ENCODE measurements at regions not wholly inside any gene's neighbourhood (a gene's known extent, or its start where the extent isn't known, plus 50 kb on each side); places are given as distances from the start of the nearest gene placed in this dataset.

DNA sequence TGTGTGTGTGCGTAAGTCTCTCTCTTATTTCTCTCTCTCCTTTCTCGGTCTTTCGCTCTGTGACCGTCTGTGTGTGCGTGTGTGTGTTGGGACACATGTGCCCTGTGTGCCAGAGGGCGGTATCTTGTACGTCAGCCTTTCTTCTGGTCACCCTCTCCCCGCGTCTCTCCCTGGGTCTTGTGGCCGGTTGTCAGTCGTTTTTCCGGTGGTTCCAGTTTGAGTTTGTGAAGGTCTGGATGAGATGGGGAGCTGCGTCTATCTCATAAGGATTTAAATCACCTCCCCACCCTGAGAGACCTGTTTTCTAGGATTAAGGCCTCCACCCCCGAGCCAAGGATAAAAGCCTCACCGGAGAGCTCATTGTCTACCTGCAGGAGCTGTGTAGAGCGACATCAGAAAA, 295.5 kb upstream of the ZNF337 start:
- H3K36me3 ChIP-seq (ENCODE audit: control insufficient read depth in 4 of 4, insufficient read depth in 3 of 4, low read depth in 1 of 4, low read length in 3 of 4), result no peaks in the 10 kb centered on the region
- no peak overlapping the region for H3K4me3 ChIP-seq (ENCODE audit: low read depth in 1 of 3, low read length in 3 of 3)
- H3K4me1 ChIP-seq (ENCODE audit: control insufficient read depth in 4 of 4, insufficient read depth in 4 of 4, low read length in 3 of 4), result peaks cover 0 to 2% (median under 1%) of the 10 kb centered on the region in 4 donors
- TF ChIP-seq, protein P1, sequence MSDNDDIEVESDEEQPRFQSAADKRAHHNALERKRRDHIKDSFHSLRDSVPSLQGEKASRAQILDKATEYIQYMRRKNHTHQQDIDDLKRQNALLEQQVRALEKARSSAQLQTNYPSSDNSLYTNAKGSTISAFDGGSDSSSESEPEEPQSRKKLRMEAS (IDR thresholded peaks at IDR 0.05), result no peak
- TF ChIP-seq FOXA1 (IDR thresholded peaks at IDR 0.05) (no peak), EGR1 (IDR thresholded peaks at IDR 0.05; ENCODE audit: low read depth in 2 of 2) (no peak), YY1 (IDR thresholded peaks at IDR 0.05) (no peak), JUND (IDR thresholded peaks at IDR 0.05) (no peak), NR2F2 (IDR thresholded peaks at IDR 0.05) (no peak), FOXA2 (IDR thresholded peaks at IDR 0.05) (no peak), HNF4A (conservative IDR thresholded peaks at IDR 0.05) (no peak), SP1 (IDR thresholded peaks at IDR 0.05) (no peak), RXRA (IDR thresholded peaks at IDR 0.05) (no peak), GABPA (IDR thresholded peaks at IDR 0.05 in 1 of 2, conservative IDR thresholded peaks at IDR 0.05 in 1 of 2) (no peak), HNF4G (IDR thresholded peaks at IDR 0.05) (no peak), TAF1 (conservative IDR thresholded peaks at IDR 0.05) (no peak)
- TF ChIP-seq, protein P2, sequence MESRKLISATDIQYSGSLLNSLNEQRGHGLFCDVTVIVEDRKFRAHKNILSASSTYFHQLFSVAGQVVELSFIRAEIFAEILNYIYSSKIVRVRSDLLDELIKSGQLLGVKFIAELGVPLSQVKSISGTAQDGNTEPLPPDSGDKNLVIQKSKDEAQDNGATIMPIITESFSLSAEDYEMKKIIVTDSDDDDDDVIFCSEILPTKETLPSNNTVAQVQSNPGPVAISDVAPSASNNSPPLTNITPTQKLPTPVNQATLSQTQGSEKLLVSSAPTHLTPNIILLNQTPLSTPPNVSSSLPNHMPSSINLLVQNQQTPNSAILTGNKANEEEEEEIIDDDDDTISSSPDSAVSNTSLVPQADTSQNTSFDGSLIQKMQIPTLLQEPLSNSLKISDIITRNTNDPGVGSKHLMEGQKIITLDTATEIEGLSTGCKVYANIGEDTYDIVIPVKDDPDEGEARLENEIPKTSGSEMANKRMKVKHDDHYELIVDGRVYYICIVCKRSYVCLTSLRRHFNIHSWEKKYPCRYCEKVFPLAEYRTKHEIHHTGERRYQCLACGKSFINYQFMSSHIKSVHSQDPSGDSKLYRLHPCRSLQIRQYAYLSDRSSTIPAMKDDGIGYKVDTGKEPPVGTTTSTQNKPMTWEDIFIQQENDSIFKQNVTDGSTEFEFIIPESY (IDR thresholded peaks at IDR 0.05), result no peak
- TF ChIP-seq, protein P3, sequence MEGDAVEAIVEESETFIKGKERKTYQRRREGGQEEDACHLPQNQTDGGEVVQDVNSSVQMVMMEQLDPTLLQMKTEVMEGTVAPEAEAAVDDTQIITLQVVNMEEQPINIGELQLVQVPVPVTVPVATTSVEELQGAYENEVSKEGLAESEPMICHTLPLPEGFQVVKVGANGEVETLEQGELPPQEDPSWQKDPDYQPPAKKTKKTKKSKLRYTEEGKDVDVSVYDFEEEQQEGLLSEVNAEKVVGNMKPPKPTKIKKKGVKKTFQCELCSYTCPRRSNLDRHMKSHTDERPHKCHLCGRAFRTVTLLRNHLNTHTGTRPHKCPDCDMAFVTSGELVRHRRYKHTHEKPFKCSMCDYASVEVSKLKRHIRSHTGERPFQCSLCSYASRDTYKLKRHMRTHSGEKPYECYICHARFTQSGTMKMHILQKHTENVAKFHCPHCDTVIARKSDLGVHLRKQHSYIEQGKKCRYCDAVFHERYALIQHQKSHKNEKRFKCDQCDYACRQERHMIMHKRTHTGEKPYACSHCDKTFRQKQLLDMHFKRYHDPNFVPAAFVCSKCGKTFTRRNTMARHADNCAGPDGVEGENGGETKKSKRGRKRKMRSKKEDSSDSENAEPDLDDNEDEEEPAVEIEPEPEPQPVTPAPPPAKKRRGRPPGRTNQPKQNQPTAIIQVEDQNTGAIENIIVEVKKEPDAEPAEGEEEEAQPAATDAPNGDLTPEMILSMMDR (IDR thresholded peaks at IDR 0.05; ENCODE audit: low read depth, low read length, missing input control), result no peak
- TF ChIP-seq, protein P4, sequence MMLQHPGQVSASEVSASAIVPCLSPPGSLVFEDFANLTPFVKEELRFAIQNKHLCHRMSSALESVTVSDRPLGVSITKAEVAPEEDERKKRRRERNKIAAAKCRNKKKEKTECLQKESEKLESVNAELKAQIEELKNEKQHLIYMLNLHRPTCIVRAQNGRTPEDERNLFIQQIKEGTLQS (IDR thresholded peaks at IDR 0.05), result no peak
- H3K27ac ChIP-seq (ENCODE audit: low read depth in 1 of 2, low read length in 2 of 2), result no peak overlapping the region
- no peaks in the 10 kb centered on the region for H3K27me3 ChIP-seq (ENCODE audit: control insufficient read depth in 4 of 4, insufficient read depth in 4 of 4, low read length in 3 of 4)
- DNase-seq (ENCODE audit: low spot score), result no peak
- no peaks in the 10 kb centered on the region for H3K9me3 ChIP-seq (ENCODE audit: control insufficient read depth in 4 of 4, low read length in 3 of 4)
- H3K9ac ChIP-seq (ENCODE audit: low read depth in 1 of 2, low read length in 2 of 2), result no peak overlapping the region
- WGBS, result 84% methylated on average over 16 of the region's 16 CpGs

DNA sequence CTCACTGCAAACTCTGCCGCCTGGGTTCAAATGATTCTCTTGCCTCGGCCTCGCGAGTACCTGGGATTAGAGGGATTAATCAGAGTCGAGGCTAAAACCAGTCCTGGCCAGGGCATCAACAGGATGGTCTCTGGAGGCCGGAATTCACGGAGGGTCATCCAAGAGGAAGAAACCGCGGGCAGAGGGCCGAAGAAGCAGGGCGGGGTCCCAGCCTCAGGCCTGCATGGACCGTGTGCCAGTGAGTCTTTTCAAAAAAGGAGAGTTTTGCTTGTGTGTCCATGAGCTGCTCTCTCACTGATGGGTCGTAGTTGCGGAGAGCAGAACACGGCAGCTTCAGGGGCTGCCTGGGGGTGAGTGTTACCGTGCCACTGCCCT, 295.1 kb upstream of the ZNF337 start:
- H3K27me3 ChIP-seq (ENCODE audit: control insufficient read depth in 4 of 4, insufficient read depth in 4 of 4, low read length in 3 of 4), result no peaks in the 10 kb centered on the region
- WGBS, result 91% methylated on average over 16 of the region's 16 CpGs
- H3K4me1 ChIP-seq (ENCODE audit: control insufficient read depth in 4 of 4, insufficient read depth in 4 of 4, low read length in 3 of 4), result peaks cover 0 to 4% (median 2%) of the 10 kb centered on the region in 4 donors
- no peak overlapping the region for H3K27ac ChIP-seq (ENCODE audit: low read depth in 1 of 2, low read length in 2 of 2)
- H3K9me3 ChIP-seq (ENCODE audit: control insufficient read depth in 4 of 4, low read length in 3 of 4), result no peaks in the 10 kb centered on the region
- DNase-seq (ENCODE audit: low spot score), result no peak
- H3K9ac ChIP-seq (ENCODE audit: low read depth in 1 of 2, low read length in 2 of 2), result no peak overlapping the region
- TF ChIP-seq, protein P5, sequence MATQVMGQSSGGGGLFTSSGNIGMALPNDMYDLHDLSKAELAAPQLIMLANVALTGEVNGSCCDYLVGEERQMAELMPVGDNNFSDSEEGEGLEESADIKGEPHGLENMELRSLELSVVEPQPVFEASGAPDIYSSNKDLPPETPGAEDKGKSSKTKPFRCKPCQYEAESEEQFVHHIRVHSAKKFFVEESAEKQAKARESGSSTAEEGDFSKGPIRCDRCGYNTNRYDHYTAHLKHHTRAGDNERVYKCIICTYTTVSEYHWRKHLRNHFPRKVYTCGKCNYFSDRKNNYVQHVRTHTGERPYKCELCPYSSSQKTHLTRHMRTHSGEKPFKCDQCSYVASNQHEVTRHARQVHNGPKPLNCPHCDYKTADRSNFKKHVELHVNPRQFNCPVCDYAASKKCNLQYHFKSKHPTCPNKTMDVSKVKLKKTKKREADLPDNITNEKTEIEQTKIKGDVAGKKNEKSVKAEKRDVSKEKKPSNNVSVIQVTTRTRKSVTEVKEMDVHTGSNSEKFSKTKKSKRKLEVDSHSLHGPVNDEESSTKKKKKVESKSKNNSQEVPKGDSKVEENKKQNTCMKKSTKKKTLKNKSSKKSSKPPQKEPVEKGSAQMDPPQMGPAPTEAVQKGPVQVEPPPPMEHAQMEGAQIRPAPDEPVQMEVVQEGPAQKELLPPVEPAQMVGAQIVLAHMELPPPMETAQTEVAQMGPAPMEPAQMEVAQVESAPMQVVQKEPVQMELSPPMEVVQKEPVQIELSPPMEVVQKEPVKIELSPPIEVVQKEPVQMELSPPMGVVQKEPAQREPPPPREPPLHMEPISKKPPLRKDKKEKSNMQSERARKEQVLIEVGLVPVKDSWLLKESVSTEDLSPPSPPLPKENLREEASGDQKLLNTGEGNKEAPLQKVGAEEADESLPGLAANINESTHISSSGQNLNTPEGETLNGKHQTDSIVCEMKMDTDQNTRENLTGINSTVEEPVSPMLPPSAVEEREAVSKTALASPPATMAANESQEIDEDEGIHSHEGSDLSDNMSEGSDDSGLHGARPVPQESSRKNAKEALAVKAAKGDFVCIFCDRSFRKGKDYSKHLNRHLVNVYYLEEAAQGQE (IDR thresholded peaks at IDR 0.05), result no peak
- TF ChIP-seq, protein P3 (IDR thresholded peaks at IDR 0.05; ENCODE audit: low read depth, low read length, missing input control), result no peak
- TF ChIP-seq TAF1 (conservative IDR thresholded peaks at IDR 0.05) (no peak), RAD21 (IDR thresholded peaks at IDR 0.05) (no peak), GABPA (IDR thresholded peaks at IDR 0.05 in 1 of 2, conservative IDR thresholded peaks at IDR 0.05 in 1 of 2) (no peak), YY1 (IDR thresholded peaks at IDR 0.05) (no peak), FOXA1 (IDR thresholded peaks at IDR 0.05) (no peak), FOXA2 (IDR thresholded peaks at IDR 0.05) (no peak), JUND (IDR thresholded peaks at IDR 0.05) (no peak), HNF4A (conservative IDR thresholded peaks at IDR 0.05) (no peak), EGR1 (IDR thresholded peaks at IDR 0.05; ENCODE audit: low read depth in 2 of 2) (no peak), HNF4G (IDR thresholded peaks at IDR 0.05) (no peak), NR2F2 (IDR thresholded peaks at IDR 0.05) (no peak)
- TF ChIP-seq, protein P1 (IDR thresholded peaks at IDR 0.05), result no peak
- TF ChIP-seq, protein P2 (IDR thresholded peaks at IDR 0.05), result no peak
- TF ChIP-seq, protein P4 (IDR thresholded peaks at IDR 0.05), result no peak
- no peaks in the 10 kb centered on the region for H3K36me3 ChIP-seq (ENCODE audit: control insufficient read depth in 4 of 4, insufficient read depth in 3 of 4, low read depth in 1 of 4, low read length in 3 of 4)
- H3K4me3 ChIP-seq (ENCODE audit: low read depth in 1 of 3, low read length in 3 of 3), result no peak overlapping the region
